GM12872 (cell line): ENCODE measurements at regions not wholly inside any gene's neighbourhood (a gene's known extent, or its start where the extent isn't known, plus 50 kb on each side); places are given as distances from the start of the nearest gene placed in this dataset.

Source experiments
- TF ChIP-seq, protein P1 (sequence below): IDR thresholded peaks from 3 replicates; pipeline ENCODE4 v1.5.1; 2011; ENCODE audit warnings: low read depth, mild to moderate bottlenecking, low read length, moderate library complexity; ENCODE audit not compliant: insufficient read depth

DNA sequence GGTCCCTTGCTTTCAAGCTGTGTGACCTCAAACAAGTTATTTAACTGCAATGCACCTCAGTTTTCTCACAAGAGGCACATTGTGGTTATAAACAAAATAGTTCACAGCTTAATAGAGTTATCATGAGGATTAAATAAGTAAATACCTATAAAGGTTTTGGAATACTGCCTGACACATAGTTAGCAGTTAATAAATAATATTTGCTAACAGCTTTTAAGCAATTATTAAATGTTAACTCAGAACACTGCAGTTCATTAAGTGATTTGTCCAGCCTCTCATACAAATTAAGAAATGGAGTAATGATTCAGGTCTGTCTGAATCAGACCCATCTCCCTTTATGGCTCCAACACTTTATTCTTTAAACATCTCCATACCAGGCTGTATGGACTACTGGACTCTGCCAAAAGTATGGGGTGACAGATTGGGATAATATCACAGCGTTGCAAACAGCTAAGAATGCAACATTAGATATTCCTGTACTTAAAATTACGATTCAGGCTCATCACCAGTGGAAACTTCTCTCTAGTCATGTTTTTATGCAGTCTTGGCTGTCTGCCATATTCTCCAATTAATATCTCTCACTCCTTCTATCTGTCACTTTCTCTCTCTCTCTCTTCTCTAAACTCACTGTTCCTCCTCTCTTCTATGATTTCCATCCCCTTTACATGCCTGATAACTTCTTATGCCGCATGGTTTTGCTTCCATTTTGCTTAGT is 370.6 kb upstream of the UBE2E3 start:
- TF ChIP-seq, protein P1, sequence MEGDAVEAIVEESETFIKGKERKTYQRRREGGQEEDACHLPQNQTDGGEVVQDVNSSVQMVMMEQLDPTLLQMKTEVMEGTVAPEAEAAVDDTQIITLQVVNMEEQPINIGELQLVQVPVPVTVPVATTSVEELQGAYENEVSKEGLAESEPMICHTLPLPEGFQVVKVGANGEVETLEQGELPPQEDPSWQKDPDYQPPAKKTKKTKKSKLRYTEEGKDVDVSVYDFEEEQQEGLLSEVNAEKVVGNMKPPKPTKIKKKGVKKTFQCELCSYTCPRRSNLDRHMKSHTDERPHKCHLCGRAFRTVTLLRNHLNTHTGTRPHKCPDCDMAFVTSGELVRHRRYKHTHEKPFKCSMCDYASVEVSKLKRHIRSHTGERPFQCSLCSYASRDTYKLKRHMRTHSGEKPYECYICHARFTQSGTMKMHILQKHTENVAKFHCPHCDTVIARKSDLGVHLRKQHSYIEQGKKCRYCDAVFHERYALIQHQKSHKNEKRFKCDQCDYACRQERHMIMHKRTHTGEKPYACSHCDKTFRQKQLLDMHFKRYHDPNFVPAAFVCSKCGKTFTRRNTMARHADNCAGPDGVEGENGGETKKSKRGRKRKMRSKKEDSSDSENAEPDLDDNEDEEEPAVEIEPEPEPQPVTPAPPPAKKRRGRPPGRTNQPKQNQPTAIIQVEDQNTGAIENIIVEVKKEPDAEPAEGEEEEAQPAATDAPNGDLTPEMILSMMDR = no peak

DNA sequence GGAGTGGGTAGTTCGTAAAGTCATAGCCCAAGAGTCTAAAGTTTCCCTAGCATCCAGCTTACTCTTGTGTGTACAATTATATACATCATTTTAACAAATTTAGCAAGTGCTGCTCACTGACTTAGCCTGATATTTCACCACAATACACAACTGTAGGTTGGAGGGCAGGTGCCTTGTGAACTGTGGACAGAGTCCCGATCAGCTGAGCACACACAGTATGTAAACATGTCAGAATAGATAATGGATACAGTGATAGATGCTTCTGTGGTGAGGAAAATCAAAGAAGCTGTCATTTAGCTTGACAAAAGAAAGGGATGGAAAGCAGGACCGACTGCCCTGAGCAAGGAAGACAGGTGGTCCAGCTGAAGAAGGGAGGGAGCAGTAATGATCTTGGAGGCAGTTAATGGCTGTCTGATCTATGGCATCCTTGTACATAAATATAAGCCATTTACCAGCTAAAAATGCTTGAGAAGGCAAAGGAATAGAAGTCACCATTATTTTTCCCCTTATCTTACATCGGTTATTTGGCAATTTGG is 372.8 kb upstream of the UBE2E3 start:
- TF ChIP-seq, protein P1 = no peak

DNA sequence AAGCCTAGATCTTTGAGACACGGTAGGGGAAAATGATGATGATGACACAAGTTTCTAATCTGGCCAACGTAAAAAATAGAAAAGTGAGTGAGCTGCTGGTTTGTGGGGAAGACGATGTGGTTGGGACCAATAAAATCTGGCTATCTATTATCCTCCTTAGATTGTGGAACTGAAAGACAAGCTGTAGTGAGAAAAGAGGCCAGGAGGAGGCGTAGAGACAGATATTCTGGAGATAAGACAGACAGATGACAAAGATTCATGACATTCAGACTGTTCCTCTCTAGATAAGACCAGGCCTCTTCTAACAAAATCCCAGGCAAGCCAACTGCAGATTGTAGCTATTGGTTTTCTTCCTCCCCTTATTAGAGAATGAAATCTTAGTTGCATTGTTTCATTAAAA is 376.3 kb upstream of the UBE2E3 start:
- TF ChIP-seq, protein P1 = peak; percentile 53; the same call in 2 of the 3 replicates

DNA sequence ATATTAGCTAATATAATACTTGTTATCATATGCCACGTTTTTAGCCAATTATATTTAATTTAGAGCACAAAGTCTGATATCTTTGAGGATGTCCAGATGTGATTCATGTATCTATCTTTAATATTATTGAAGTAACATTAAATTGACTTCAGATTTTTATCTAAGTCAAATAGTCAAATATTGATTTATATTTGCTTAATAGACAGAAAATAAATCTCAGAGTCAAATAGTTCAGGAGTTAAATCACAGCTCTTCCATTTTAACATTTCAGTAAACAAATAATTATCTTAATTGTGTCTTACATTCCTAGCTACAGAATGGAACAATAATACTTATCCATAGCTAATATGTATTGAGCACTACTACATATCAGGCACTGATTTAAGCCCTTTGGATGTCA is 379.4 kb upstream of the UBE2E3 start:
- TF ChIP-seq, protein P1 = no peak

DNA sequence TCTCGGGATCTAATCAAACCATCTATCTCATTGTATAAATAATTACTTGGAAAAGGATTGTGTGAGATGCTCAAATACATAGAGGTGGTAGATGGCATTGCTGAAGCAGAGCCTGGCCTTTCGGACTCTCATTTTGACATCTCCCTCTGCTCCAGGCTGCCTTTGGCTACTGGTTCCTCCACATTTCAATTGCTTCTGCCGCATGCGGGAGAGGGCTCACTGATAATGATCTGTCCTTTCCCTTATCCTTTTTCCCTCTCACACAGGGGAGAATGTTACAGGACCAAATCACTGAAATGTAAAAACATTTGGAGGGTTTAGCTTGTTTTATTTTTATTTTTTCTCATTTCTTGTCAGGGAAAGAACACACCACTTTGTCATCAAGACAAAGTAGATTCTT is 380.6 kb upstream of the UBE2E3 start:
- TF ChIP-seq, protein P1 = no peak

DNA sequence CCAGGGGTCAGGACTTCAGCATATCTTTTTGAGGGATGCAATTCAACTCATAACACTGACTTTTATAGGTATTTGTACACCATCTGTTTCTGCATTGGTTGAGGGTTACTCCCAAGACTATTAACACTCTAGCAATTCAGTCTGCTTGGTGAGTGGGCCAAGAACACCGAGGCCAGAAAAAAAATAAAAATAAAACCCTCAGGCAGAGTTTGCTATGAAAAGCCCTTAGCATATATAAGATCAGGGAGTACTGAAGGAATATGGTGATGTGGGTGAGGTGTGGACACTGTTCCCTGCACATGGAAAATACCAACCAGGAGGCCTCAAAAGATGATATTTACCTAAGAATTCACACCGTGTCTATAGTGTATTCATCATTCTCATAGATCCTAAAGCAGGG is 383.2 kb upstream of the UBE2E3 start:
- TF ChIP-seq, protein P1 = no peak

DNA sequence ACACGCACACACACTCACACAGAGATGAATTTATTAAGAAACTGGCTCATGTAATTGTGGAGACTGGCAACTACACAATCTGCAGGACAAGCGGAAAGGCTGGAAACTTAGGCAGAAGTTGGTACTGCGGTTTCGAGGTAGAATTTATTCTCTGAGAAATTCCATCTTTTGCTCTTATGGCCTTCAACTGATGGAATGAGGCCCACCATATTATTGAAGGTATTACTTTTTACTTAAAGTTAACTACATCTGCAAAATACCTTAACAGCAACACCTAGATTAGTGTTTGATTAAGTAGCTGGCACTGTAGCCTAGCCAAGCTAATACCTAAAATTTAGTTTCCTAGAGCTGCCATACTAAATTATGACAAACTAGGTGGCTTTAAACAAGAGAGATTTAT is 384.0 kb upstream of the UBE2E3 start:
- TF ChIP-seq, protein P1 = no peak
